ENCODE measurements at regions not wholly inside any gene's neighbourhood (a gene's known extent, or its start where the extent isn't known, plus 50 kb on each side); places are given as distances from the start of the nearest gene placed in this dataset.

- DNase-seq: peak; percentile 53 to 70 (median 56)
Observed at GRCh38 chr4:162406637-162407365, 243.0 kb upstream of the FSTL5 start.

DNA sequence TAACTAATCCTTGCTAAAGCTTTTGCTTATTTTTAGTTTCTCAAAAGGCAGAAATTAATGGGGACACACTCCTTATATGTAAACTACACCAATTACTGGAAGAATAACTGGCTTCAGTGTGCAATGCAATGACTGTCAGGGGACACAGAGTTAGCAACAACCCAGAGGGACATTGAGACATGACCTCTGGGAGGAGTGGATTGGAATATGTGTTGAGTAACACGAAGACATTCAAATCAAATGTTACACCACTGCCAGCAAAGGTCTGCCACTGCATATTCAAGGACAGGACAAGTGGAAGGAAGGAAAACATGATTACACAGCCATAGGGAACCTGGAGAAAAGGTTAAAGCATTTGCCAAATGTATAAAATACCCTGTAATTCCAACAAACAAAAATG, 240.1 kb upstream of the FSTL5 start:
- H3K36me3 ChIP-seq (ENCODE audit: low read depth): no peaks in the 10 kb centered on the region
- no peak for TF ChIP-seq CTCF (IDR thresholded peaks at IDR 0.05)
- intact Hi-C loops (cut with DNase I, micrococcal nuclease): no loop called here
- H3K4me3 ChIP-seq: no peak overlapping the region
- no peaks in the 10 kb centered on the region for H3K9me3 ChIP-seq
- ATAC-seq (no peak), DNase-seq (no peak)
- H3K4me1 ChIP-seq (ENCODE audit: low read depth): peaks cover 9% of the 10 kb centered on the region

More at GRCh38 chr4:162406637-162407365, 243.0 kb upstream of the FSTL5 start:
- no peaks in the 10 kb centered on the region for H3K36me3 ChIP-seq (ENCODE audit: low read depth)
- H3K9me3 ChIP-seq: no peaks in the 10 kb centered on the region
- TF ChIP-seq CTCF (IDR thresholded peaks at IDR 0.05): no peak
- peak; percentile 94 for ATAC-seq
- H3K4me3 ChIP-seq: no peak overlapping the region
- peaks cover 9% of the 10 kb centered on the region for H3K4me1 ChIP-seq (ENCODE audit: low read depth)
- intact Hi-C loops (cut with DNase I, micrococcal nuclease): no loop called here

DNA sequence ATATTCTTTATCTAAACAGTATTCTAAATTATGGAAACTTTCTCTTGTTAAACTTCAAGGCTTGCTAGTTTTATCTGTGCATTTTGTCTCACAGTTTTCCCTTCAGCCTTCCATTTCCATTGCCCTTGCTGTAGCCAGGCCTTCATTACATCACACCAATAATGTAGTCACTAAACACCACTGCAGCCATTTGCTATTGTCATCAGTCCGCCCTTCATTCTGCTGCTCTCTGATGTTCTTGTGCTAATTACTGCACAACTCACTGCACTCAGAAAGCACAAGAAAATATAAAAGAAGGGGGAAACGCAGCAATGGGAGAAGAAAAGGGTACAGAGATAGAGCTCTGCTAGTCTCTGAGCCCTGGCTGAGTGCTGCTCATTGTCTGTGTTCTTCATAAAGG, 239.6 kb upstream of the FSTL5 start:
- intact Hi-C loops (cut with DNase I, micrococcal nuclease): no loop called here
- no peaks in the 10 kb centered on the region for H3K36me3 ChIP-seq (ENCODE audit: low read depth)
- DNase-seq (no peak), ATAC-seq (no peak)
- peaks cover 9% of the 10 kb centered on the region for H3K4me1 ChIP-seq (ENCODE audit: low read depth)
- no peak for TF ChIP-seq CTCF (IDR thresholded peaks at IDR 0.05)
- H3K9me3 ChIP-seq: no peaks in the 10 kb centered on the region
- no peak overlapping the region for H3K4me3 ChIP-seq

DNA sequence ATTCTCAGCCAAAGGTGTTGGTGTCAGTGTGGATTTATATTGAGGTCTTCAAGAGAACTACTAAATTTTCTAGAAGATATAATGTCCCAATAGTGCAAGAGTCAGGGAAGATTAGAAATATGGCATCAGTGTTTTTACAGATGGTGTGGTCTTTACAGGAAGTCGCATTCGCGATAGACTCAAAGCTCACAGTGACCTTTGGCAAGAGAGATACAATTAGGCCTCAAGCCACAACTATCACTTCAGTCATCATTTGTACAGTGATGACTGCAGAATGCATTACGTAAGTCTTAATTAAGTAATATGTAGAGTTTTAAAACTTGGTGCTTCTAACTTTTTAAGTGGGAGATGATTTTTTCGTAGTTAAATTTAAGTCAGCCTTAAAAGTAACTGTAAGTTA, 237.2 kb upstream of the FSTL5 start:
- ATAC-seq (no peak), DNase-seq (no peak)
- Histone ChIP-seq H3K4me3 (no peak overlapping the region), H3K36me3 (ENCODE audit: low read depth) (no peaks in the 10 kb centered on the region), H3K9me3 (no peaks in the 10 kb centered on the region), H3K4me1 (ENCODE audit: low read depth) (peaks cover 3% of the 10 kb centered on the region)
- intact Hi-C loops (cut with DNase I, micrococcal nuclease): no loop called here
- TF ChIP-seq CTCF (IDR thresholded peaks at IDR 0.05): no peak

- no peaks in the 10 kb centered on the region for H3K4me1 ChIP-seq (ENCODE audit: low read depth)
- H3K9me3 ChIP-seq: no peaks in the 10 kb centered on the region
- no peak overlapping the region for H3K4me3 ChIP-seq
- no peak for ATAC-seq
- intact Hi-C loops (cut with DNase I, micrococcal nuclease): no loop called here
- TF ChIP-seq CTCF (IDR thresholded peaks at IDR 0.05): no peak
- DNase-seq: no peak
- no peaks in the 10 kb centered on the region for H3K36me3 ChIP-seq (ENCODE audit: low read depth)
Observed at GRCh38 chr4:162392946-162393345, 229.1 kb upstream of the FSTL5 start.

GRCh38 chr4:162366146-162366545, 202.3 kb upstream of the FSTL5 start:
- H3K9me3 ChIP-seq: no peaks in the 10 kb centered on the region
- H3K4me3 ChIP-seq: no peak overlapping the region
- H3K36me3 ChIP-seq (ENCODE audit: low read depth): no peaks in the 10 kb centered on the region
- DNase-seq: no peak
- ATAC-seq: no peak
- no peaks in the 10 kb centered on the region for H3K4me1 ChIP-seq (ENCODE audit: low read depth)
- no peak for TF ChIP-seq CTCF (IDR thresholded peaks at IDR 0.05)
- intact Hi-C loops (cut with DNase I, micrococcal nuclease): no loop called here
